ENCODE measurements at regions not wholly inside any gene's neighbourhood (a gene's known extent, or its start where the extent isn't known, plus 50 kb on each side); places are given as distances from the start of the nearest gene placed in this dataset.

DNA sequence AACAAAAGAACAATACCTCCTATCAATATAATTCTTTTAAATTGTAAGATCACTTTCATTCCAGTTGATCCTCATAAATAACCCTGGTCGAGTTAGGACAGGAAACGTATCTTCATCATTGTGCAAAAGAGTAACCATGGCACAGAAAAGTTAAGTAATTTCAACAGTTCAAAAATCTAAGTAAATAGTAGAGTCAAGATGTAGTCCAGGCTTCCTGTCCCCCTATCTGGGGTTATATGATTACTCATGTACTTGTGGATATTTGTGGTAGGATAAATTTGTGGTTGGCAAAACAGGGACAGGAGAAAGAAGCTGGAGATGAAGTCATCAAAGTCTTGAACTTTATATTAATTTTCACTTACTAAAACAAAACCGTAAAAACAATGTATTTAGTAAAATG is 772.6 kb downstream of the TSN start:
- Histone ChIP-seq H3K27me3 (ENCODE audit: control insufficient read depth, insufficient read depth, low read length) (no peaks in the 10 kb centered on the region), H3K27ac (ENCODE audit: low read depth, low read length) (no peak overlapping the region), H3K9me3 (ENCODE audit: control insufficient read depth, insufficient read depth, low read length) (peaks cover 8% of the 10 kb centered on the region), H3K4me3 (ENCODE audit: low read depth, low read length) (no peak overlapping the region)
- DNase-seq (ENCODE audit: low read depth, low spot score), result no peak
- CTCF ChIA-PET, result no interaction called here
- TF ChIP-seq, protein P1, sequence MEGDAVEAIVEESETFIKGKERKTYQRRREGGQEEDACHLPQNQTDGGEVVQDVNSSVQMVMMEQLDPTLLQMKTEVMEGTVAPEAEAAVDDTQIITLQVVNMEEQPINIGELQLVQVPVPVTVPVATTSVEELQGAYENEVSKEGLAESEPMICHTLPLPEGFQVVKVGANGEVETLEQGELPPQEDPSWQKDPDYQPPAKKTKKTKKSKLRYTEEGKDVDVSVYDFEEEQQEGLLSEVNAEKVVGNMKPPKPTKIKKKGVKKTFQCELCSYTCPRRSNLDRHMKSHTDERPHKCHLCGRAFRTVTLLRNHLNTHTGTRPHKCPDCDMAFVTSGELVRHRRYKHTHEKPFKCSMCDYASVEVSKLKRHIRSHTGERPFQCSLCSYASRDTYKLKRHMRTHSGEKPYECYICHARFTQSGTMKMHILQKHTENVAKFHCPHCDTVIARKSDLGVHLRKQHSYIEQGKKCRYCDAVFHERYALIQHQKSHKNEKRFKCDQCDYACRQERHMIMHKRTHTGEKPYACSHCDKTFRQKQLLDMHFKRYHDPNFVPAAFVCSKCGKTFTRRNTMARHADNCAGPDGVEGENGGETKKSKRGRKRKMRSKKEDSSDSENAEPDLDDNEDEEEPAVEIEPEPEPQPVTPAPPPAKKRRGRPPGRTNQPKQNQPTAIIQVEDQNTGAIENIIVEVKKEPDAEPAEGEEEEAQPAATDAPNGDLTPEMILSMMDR (IDR thresholded peaks at IDR 0.05; ENCODE audit: low read depth, low read length), result no peak
- POLR2A ChIA-PET, result no interaction called here

DNA sequence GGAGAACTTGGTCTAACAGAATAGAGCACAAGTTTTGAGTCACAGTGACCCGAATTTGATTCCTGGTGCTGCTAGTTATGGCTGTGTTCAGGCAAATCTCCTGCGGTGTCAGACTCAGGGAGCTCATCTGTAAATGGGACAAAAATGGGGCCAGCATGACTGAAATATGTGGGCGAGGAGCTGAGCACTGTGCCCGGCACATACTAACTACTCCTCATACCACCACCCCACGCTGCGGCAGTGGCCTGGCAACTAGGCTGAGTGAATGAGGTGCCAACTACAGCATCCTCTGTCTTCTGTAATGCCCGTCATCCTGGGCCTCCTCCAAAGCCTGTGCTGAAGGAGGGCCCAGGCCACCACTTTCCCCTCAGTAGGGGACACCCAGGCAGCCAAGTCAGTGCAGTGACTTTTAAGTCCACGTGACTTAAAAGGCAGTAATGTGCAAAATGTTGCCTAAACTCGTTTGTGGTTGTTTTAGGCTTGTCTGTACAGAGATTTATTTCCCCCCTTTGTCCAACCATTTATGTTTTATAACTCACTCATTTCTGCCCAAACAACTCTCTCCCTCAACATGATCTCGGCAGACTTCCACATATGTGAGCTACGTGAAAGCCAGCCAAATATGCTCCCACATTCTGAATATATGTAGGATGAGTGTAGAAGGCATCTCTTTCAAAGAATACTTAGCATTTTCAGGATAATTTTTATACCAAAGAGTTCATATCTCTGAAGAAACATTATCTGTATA is 773.7 kb downstream of the TSN start:
- Histone ChIP-seq H3K27ac (ENCODE audit: low read depth, low read length) (no peak overlapping the region), H3K4me3 (ENCODE audit: low read depth, low read length) (no peak overlapping the region), H3K9me3 (ENCODE audit: control insufficient read depth, insufficient read depth, low read length) (peaks cover 8% of the 10 kb centered on the region), H3K27me3 (ENCODE audit: control insufficient read depth, insufficient read depth, low read length) (no peaks in the 10 kb centered on the region)
- TF ChIP-seq, protein P1 (IDR thresholded peaks at IDR 0.05; ENCODE audit: low read depth, low read length), result no peak
- DNase-seq (ENCODE audit: low read depth, low spot score), result no peak
- CTCF ChIA-PET, result no interaction called here
- POLR2A ChIA-PET, result no interaction called here

DNA sequence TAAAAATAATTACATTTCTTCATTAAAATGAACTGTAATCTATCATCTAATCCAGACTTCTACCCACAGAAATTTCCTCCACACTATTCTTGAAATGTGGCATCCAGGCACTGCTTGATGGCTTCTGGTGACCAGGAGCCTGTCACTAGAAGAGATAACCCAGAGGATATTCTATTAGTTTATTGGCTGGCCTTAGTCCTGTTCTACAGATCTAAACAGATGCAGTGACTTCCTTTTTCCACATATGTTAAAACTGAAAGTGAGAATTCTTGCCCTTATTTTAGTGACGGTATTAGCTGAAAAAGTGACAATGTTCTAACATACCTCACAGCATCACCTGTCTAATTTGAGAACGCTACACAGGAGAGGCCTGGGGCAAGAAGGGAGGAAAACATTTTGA is 775.4 kb downstream of the TSN start:
- POLR2A ChIA-PET, result no interaction called here
- CTCF ChIA-PET, result no interaction called here
- TF ChIP-seq, protein P1 (IDR thresholded peaks at IDR 0.05; ENCODE audit: low read depth, low read length), result no peak
- DNase-seq (ENCODE audit: low read depth, low spot score), result no peak
- H3K4me3 ChIP-seq (ENCODE audit: low read depth, low read length), result no peak overlapping the region
- H3K27me3 ChIP-seq (ENCODE audit: control insufficient read depth, insufficient read depth, low read length), result no peaks in the 10 kb centered on the region
- no peak overlapping the region for H3K27ac ChIP-seq (ENCODE audit: low read depth, low read length)
- peaks cover 8% of the 10 kb centered on the region for H3K9me3 ChIP-seq (ENCODE audit: control insufficient read depth, insufficient read depth, low read length)

- POLR2A ChIA-PET, result no interaction called here
These were observed 776.0 kb downstream of the TSN start for GRCh38 chr2:122531290-122532071.

GRCh38 chr2:122532072-122532344 is 776.6 kb downstream of the TSN start:
- peaks cover 8% of the 10 kb centered on the region for H3K9me3 ChIP-seq (ENCODE audit: control insufficient read depth, insufficient read depth, low read length)
- no peaks in the 10 kb centered on the region for H3K27me3 ChIP-seq (ENCODE audit: control insufficient read depth, insufficient read depth, low read length)
- DNase-seq (ENCODE audit: low read depth, low spot score), result no peak
- H3K27ac ChIP-seq (ENCODE audit: low read depth, low read length), result no peak overlapping the region
- CTCF ChIA-PET, result no interaction called here
- TF ChIP-seq, protein P1 (IDR thresholded peaks at IDR 0.05; ENCODE audit: low read depth, low read length), result no peak
- H3K4me3 ChIP-seq (ENCODE audit: low read depth, low read length), result no peak overlapping the region
- POLR2A ChIA-PET, result no interaction called here

More at GRCh38 chr2:122531290-122532071, 776.0 kb downstream of the TSN start:
- Histone ChIP-seq H3K4me3 (ENCODE audit: low read depth, low read length) (no peak overlapping the region), H3K27ac (ENCODE audit: low read depth, low read length) (no peak overlapping the region), H3K9me3 (ENCODE audit: control insufficient read depth, insufficient read depth, low read length) (peaks cover 8% of the 10 kb centered on the region), H3K27me3 (ENCODE audit: control insufficient read depth, insufficient read depth, low read length) (no peaks in the 10 kb centered on the region)
- CTCF ChIA-PET, result no interaction called here
- TF ChIP-seq, protein P1 (IDR thresholded peaks at IDR 0.05; ENCODE audit: low read depth, low read length), result no peak
- no peak for DNase-seq (ENCODE audit: low read depth, low spot score)
